HL-60 (cell line): ENCODE measurements at regions not wholly inside any gene's neighbourhood (a gene's known extent, or its start where the extent isn't known, plus 50 kb on each side); places are given as distances from the start of the nearest gene placed in this dataset.

Experiments used
- CTCF ChIP-seq: IDR thresholded peaks from one replicate; pipeline ENCODE4 v1.5.1; 2011; ENCODE audit warnings: low read length, control low read depth, inconsistent platforms; ENCODE audit not compliant: insufficient read depth
- POLR2AphosphoS5 ChIP-seq: IDR thresholded peaks from 2 replicates; pipeline ENCODE4 v1.6.1; 2012; ENCODE audit warnings: low read depth

GRCh38 chr5:167319243-167319642 is 972.2 kb upstream of the WWC1 start:
- TF ChIP-seq CTCF (no peak), POLR2AphosphoS5 (no peak)
